Endometrium (tissue), 2 donors: ENCODE measurements at regions not wholly inside any gene's neighbourhood (a gene's known extent, or its start where the extent isn't known, plus 50 kb on each side); places are given as distances from the start of the nearest gene placed in this dataset.
A peak's percentile ranks its signal among the peaks of the same experiment; 100 is the strongest.

Source experiments
- FAIRE-seq: peaks from 2 replicates; lab custom pipeline; 2012; peaks lifted over from hg19 to GRCh38; lab: Jason Lieb, UNC
- donor health status: control.
- donor health status: control.

DNA sequence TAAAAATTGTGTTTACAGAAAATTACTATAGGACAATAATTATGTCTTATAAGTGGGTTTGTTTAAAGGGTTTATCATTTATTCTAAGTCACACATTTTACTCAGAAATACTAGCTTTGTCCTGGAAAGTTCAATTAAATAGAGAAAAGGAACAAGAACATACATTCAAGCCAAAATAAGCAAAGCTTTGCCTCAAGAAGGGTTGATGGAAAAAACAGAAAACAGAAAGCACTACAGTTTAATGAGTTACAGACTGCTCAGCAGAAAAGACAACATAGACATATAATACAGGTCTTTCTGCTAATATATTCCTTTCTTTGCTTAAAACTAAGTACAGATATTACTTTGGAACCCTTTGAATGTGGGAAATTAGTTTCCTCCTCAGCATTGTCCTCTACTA lies 703.0 kb upstream of the LRFN5 start:
- no peak for FAIRE-seq

DNA sequence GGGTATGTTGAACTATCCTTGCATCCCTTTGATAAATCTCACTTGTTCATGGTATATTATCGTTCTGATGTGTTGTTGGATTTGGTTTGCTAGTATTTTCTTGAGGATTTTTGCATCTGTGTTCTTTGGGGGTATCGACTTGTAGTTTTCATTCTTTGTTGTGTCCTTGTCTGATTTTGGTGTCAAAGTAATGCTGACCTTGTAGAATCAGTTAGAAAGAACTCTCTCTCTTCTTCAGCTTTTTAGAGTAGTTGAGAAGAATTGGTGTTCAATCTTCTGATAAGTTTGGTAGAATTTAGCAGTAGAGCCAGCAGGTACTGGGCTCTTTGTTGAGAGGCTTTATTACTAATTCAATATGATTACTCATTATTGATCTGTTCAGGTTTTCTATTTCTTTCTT lies 707.2 kb upstream of the LRFN5 start:
- FAIRE-seq: no peak

DNA sequence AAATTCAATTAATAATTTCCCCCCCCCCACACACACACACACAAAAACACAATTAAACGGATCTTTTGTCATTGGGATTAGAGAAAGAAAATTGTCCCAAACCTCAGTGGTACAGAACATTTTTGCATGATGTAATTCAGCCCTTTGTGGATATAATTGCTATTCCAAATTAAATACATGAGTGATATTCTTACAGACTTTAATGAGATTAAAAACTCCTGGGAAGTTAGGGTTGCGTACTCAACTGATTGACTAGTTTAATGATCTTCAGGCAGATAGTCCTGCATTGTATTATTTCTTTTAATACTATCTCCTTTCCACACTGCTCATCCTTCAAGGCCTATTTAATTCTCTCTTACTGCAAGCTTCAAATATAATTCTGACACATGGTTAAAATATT lies 711.8 kb upstream of the LRFN5 start:
- no peak for FAIRE-seq

DNA sequence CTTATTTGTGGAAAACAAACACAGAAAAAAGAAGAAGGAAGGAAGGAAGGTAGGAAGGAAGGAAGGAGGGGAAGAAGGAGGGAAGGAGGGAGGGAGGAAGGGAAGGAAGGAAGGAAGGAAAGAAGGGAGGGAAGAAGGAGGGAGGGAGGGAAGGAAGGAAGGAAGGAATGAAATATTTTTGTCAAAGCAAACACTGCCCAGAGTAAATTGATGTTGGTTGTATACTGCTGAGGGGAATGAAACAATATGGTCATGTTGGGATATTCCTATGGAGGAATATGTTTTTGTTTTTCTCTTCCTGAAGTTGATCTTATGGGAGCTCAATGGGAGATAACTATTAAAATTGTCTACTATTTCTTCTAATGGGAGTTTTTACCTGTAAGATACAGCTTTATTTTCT lies 717.5 kb upstream of the LRFN5 start:
- no peak for FAIRE-seq

DNA sequence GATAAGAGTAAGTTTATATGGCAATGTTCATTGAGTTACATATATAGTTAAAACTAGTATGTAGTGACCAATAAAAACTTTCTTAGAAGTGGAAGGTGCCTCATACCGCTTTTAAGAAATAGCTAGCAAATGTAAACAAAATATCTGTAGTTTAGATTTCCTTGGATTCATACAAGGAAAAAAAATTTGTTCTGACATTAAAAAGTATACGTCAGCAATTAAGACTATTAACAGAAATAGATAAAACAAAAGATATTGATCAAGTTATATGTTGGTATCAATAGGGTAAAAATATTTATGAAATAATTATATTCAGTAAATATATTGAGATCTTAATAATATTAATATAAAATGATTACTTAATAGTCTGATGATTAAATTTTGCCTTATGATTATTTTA lies 718.8 kb upstream of the LRFN5 start:
- peak; percentile 43 for FAIRE-seq

DNA sequence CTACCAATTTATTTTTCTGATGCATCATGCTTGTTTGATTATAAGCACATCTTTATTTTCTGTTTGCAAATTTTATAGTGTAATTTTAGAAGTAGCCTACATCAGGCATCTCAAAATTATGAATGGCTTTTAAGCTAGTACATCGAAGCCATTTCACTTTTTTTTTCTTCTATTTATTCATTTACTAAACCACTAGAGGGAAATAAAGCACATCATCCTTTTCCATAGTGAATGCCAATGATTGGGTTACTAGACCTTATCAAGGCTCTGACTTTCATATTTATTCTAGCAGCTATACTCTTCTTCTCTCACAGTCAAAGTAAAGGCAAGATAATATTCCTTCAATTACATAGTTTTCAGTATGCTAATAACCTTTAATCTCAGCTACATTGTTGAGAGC lies 736.4 kb upstream of the LRFN5 start:
- FAIRE-seq: no peak

DNA sequence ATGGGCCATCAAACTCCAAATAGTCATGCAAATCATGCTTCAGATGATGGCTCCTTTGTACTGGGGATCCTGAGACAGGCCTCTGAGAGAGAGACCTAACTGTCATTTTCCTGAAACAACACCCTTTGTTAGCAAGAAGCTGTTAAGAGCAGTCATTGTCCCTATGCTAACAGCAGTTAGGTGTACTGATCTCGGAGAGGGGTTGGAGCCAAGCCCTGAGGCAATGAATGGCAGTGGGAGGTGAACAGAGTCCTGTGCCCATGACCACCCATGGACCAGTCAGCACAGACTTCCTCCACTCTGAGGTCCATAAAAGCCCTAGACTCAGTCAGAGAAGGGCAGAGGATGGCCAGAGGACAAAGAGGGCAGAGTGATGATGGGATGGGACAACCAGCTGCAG lies 747.6 kb upstream of the LRFN5 start:
- FAIRE-seq: no peak

DNA sequence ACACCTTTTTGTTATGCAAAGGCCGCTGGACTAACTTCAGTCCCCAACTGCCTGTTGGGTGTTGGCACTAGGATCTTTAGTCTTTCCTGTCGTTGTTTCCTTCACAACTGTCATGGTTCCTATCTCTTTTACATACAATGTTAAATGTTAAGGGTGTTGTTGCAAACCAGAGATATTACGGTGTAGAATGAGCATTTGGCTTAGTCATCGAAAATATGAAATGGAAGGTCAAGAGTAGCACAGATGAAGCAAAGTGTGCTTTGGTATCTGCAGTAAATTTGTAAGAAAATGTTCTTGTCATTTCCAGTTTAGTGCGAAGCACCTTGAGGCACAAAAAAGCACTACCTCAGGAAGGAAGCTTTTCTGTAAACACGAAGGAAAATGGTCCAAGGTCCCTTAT lies 751.3 kb upstream of the LRFN5 start:
- FAIRE-seq: no peak

DNA sequence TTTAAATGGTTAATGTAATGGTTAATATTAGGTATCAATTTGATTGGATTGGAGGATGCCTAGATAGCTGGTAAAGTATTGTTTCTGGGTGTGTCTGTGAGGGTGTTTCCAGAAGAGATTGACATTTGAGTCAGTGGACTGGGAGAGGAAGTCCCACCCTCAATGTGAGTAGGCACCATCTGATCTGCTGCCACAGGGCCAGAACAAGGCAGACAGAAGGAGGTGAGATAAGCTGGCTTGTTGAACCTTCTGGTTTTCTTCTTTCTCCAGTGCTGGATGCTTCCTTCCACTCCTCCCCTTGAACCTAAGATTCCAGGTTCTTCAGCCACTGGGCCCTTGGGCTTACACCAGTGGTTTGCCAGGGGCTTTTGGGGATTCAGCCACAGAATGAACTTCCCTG lies 756.5 kb upstream of the LRFN5 start:
- no peak for FAIRE-seq

DNA sequence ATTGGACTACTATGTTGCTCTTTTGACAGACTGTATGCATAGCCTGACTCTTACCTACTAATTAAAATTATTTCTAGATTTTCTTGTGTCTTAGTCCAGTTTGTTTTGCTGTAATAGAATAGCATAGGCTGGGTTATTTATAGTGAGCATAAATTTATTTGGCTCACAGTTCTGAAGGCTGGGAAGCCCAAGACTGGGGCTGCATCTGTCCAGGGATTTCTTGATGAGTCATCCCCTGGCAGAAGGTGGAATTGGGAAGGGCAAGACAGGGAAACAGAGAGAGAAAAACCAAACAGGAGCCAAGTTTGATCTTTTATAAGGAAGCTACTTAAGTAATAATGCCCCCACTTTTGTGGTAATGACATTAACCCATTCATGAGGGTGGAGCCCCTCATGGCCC lies 759.2 kb upstream of the LRFN5 start:
- no peak for FAIRE-seq

DNA sequence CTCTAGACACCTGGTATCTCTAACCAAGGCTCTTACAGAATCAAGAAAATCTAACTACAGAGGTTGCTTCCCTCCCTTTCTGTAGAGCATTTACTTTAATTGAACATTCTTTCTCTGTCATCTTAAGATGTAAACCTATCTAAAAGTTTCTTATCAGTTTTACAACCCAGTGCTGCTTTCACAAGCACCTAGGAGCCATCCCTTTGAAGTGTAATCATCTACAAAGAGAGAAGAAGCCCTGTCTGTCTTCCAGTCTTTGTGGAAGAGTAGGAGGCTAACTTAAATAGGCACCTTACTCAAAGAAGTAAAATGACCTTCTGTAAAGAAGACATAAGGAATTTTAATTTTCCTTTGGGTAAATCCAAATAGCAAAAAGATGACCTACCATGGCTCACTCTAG lies 763.9 kb upstream of the LRFN5 start:
- no peak for FAIRE-seq

DNA sequence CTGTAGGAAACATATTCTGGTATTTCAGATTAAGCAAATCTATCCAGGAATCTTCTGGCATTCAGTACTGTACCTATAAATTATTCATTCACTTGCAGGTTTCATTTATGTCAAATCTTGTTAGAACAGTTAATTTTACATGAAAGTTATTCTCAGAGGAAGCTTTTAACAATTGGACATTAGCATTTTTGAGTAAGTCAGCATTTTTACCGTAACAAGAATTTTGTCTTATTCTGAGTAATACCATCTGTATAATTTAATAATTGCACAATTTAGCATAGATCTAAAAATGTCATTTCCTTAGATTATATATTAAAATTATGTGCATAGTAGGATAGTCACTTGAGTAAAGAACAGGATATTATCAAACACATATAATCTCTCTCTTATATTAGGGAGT lies 764.8 kb upstream of the LRFN5 start:
- no peak for FAIRE-seq

DNA sequence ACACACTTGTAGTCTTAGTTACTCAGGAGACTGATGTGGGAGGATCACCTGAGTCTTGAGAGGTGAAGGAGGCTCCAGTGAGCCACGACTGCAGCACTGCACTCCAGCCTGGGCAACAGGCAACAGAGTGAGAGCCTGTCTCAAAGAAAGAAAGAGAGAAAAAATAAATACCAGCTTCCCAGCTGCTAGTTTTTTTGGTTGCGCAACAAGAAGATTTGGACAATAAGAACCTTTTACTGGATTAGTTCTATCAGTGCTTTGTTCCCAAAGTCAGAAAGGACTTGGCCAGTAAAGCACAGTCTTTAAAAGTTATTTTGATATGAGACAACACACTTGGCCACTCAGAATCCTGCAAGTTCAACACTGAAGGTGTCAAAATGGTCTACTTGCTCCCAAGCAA lies 768.1 kb upstream of the LRFN5 start:
- no peak for FAIRE-seq

DNA sequence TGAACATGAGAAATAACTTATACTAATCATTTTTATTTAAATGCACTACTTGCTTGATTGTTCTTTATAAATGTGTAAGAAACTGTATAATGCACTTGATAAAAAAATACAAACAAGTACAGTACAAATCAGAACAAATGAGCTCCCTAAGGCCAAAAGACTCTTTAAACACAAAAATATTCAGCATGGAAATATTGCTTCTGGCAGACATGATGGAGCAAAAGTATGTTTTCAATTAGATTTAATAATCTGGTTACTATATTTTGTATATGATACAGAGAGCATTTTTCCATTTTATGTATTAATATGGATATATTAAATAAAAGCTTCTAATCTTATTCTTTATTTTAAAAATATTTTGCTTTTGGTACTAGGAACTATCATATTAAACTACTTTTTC lies 800.2 kb upstream of the LRFN5 start:
- no peak for FAIRE-seq

DNA sequence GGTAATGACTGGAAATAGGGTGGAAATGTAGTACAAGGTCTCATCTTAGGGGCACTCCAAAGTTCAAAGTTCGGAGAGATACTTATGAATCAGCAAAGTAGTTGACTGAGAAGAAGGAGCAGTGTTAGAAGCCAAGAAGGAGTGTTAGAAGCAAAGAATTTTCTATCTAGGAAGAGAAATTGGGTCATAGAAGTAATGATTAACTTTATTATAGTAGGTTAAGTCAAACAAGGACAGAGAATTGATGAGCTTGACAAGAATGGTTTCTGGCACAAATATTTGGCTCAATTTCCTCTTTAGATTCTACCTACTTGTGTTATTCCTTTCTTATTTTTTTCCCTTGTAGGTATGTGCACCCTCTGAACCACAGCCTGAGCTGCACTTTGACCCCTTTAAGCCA lies 810.5 kb upstream of the LRFN5 start:
- FAIRE-seq: no peak

DNA sequence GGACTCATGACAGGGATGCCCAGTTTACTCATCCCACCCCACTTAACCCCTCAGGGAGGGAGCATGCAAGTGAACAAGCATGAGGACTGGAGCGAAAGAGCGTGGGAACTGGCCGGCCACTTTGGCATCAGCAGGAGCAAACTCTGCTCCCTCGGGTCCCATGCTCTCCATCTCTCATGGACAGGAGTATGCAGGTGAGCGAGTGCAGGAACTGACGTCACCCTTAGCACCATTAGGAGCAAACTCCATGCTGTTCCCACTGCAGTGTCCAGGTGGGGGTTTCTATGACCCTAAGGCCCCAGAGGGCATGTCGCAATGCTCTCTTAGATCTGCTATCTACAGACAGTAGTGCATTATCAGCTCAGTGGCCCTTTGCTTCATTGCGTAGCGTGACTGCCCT lies 821.8 kb upstream of the LRFN5 start:
- FAIRE-seq: no peak

DNA sequence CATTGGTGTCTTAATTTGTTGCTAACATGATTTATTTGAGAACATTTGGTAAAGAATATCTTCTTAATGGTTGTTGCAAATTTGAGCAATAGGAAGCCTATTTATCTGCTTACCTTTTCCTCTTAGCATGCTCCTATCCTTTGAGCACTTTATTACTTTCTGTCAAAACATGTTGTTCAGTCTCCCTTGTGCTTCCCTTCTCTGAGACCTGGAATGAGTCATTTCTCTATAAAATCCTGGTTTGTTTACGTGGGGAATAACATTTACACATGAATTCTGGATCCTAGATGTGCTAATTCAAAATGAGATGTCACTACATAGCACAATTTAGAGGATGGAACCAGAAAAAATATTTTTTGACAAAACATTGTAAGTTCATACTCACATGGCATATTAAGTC lies 844.0 kb upstream of the LRFN5 start:
- FAIRE-seq: no peak

DNA sequence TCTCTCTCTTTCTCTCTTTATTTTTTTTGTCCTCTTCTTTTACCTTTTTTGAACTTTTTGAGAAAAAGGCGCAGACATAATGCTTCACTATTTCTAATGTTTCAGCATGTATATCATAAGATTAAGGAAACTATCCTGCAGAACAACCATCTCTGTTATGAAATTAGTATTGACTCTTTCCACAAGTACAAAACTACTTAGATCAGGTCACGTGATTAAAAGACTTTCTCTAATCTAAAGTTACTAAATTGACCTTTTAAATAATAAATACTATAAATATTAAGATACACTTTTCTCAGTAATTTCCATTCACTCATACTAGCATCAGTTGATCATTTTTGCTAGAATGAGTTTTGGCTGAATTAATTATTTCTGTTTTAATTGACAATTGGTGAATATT lies 844.5 kb upstream of the LRFN5 start:
- FAIRE-seq: no peak

DNA sequence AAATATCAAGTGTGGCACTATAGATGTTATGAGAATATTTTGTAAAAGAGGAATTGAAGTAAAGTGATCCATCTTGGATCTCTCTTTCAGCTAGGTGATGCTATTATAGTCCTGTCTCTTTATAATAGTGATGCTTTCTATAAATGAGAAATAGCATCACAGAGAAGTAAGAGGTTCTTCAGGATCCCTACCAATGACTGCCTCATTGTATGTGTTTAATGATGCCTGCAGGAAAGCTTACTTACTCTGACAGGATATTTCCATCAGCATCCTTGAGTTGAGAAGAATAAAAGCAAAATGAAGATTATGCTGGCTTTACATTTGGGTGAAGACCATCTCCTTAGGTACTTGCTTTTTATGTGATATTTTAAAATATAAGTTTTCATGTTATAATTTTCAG lies 846.0 kb upstream of the LRFN5 start:
- no peak for FAIRE-seq

DNA sequence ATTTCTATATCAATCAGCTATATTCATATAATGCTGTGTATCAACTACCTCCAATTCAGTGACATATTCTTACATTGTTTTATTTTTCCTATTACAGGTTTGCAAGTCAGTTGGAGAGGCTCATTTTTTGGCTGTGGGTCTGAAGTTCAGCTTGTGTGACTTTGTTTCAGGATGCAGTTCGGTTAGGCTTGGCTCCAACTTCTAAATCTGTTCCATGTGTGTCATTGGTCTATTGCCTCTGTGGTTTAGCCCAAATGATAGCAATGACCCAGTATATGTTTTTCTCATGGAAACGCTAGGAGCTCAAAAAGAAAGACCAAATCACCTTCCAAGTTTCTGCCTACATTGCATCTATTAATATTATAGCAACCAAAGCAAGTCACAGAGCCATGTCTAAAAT lies 848.6 kb upstream of the LRFN5 start:
- FAIRE-seq: no peak

DNA sequence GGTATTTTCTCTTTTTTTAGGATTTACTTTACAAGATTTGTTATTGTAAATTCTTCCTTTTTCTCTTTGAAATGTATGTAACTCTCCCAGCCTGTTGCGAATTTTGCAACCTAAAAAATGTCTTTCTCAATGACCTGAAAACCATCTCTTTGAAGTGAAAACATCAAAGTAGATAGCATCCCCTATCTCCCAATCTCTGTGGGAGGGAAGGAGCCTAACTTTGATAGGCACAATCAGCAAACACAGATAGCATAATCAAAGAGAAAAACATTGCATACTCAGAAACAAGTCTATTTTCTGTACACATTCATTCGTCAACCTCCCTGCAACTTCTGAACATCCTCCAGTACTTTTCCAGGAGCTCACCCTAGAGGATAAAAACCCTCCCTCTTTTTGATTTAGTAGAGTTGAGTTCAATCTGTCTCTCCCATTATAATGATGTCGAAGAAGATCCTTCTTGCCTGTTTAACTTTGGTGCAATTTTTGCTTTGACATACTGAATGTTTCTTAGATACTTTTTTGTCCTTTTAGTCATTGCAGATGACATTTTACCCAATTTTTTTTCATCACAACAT lies 849.2 kb upstream of the LRFN5 start:
- FAIRE-seq: no peak

DNA sequence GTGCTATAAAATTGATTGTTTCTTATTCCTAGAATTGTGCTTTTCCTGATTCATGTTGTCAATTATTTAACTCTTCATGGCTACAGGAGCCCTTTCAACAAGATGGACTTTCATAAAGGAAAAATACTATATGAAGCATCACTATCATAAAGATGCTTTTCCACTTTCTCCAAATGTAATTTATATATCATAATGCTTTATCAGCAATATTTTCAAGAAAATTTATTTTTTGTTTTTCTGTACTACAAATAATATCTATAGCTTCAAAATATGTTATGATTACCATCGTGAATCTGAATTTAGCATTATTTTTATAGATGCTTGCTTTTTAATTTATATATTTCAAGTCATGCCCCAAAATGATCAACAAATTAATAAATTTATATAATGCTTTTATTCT lies 873.5 kb upstream of the LRFN5 start:
- no peak for FAIRE-seq

DNA sequence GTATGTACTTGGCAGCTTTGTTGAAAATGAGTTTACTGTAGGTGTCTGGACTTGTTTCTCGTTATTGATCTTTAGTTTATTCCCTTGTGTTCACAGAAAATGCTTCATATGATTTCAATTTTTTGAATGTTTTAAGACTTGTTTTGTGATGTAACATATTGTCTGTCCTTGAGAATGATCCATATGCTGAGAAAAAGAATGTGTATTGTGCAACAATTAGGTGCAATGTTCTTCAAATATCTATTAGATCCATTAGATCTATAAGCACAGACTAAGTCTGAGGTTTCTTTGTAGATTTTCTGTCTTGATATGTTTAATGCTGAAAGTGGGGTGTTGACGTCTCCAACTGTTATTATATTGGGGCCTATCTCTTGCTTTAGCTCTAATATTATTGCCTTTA lies 879.6 kb upstream of the LRFN5 start:
- no peak for FAIRE-seq

DNA sequence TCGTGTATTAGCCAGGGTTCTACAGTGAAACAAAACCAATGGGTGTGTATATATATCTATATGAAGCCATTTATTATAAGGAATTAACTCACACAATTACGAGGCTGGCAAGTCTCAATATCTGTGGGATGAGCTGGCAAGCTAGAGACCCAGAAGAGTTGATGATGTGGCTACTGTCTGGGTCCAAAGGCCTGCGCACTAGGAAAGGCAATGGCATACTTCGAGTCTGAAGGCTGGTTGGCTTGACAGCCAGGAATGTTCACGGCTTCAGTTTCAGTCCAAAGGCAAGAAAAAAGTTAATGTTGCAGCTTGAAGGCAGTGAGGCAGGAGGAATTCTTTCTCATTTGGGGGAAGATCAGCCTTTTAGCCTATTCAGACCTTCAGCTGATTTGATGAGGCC lies 893.3 kb upstream of the LRFN5 start:
- FAIRE-seq: no peak

DNA sequence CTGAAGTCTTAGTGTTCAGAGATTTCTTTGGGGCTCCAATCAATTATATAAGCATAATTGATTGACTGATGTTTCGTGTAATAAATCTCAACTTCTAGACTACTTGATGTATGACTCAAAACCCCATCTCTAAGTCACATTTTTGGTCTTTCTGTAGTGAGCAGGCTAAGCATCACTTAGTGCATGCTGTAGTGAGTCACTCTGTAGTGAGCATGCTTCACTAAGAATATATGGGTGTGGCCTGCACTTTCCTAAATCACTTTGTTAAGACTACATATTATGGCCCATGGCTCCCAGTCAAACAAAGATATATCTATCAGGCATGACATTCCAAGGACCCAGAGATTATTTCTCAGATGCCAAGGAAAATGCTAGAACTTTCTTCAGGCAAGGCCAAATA lies 909.4 kb upstream of the LRFN5 start:
- FAIRE-seq: no peak
